IPS-NIHi7 (cell line): ENCODE measurements at regions not wholly inside any gene's neighbourhood (a gene's known extent, or its start where the extent isn't known, plus 50 kb on each side); places are given as distances from the start of the nearest gene placed in this dataset.

Experiments used
- DNase-seq: peaks from one replicate; pipeline ENCODE4 v3.0.0; 2012; ENCODE audit warnings: mixed read lengths; ENCODE audit errors: extremely low spot score

DNA sequence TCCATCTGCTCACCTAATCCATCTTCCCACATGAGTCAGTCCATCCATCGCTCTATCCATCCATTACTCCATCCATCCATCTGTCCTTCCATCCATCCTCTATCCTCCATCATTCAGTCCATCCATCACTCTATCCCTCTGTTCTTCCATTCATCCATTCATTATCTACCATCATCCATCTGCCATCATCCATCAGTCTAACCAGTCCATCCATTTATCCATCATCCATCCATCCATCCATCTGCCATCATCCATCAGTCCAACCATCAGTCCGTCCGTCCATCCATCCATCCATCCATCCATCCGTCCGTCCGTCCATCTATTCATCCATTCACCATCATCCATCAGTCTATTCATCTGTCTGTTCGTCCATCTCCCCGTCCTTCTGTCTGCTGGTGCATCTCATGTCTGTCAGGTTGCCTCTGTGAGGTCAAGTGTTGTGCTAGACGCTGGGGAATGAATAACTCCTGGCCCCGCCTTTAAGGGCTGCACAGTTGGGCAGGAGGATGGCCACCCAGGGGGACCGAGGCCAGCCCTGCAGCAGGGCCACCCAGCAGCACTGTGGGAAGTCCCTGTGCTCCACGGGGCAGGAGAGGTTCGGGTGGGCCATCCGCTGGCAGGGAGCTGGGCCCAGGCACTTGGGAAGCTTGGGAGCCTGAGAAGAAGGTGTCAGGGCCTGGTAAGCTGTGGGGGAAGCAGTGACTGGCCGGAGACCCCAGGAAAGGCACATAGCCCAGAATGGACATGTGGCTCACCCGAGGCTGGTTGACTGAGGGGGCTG is 137.1 kb downstream of the CTTN start:
- no peak for DNase-seq

DNA sequence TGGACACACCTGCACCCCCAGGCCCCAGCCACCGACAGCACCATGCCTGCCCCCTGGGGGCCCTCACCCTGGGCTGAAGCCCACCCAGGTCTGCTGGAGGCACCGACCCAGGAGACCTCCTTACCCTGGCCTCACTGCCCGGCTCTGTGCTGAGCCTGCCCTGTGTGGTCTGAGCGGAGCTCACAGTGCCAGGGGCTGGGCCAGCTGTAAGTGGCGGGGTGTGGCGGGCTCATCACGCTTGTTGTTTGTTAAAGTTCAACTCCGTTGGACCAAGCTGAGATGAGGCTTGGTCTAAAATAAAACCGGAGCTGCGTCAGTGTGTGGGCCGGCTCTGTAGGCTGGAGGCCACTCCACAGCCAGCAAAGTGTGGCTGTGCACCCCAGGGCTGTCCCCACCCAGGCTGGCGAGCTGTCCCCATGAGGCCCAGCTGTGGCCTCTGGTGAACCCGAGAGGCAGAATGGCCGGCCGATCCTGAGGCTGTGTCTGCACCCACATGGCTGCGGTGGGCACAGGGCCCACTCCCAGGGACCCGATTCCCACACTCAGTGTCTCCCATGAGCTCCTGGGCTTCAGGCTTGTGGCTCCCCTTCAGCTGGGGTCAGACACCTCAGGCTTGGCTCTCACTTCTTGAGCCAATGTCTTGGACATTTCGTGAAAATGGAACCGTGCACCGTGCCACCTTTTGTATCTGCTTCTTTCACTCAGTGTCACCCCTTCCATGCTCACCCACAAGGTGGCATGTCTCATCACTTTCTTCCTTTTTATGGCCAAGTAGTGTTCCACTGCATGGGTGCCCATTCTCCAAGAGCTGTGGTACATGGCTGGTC is 137.9 kb downstream of the CTTN start:
- no peak for DNase-seq

DNA sequence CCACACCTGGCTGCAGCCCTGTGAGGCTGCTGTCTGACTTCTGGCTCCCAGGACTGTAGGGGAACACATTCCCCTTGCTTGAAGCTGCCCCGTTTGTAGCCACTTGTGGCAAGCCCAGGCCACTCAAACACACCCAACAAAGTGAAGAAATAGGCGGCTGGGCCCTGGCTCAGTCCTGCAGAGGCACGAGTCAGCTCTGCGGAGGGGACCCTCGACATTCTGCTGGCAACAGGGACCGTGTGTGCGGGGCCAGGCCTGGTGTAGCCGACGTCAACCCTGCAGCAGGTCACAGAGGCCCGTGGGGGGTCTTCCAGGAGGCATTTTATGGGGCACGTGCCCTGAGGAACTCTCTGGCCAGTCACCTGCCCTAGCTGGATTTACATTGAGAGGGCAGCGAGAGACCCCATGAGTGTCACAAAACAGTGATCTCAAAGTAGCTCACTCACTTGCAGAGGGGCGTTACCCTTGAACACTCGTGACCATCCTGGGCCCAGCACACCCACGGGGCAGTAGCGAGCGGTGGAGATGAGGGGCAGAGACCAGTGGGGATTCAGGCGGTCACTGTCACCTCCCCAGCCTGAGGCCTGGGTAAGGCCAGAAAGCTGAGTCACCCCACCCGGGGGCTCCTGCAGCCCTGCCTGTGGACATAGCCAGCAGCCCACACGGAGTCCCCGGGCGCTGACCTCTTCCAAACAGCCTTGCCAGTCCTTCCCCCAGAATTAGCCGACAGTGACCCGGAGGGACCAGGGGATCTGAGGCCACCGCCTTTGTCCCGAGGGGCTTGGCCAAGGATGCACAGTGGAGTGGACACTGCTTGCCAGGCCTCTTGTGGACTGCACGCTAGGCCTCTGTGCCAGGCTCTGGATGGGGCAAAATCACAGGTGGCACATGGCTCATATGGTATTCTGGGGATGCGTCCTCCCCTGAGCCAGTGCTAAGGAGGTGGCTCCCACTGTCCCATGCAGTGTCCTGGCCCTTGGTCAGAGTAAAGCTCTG is 139.5 kb downstream of the CTTN start:
- no peak for DNase-seq

DNA sequence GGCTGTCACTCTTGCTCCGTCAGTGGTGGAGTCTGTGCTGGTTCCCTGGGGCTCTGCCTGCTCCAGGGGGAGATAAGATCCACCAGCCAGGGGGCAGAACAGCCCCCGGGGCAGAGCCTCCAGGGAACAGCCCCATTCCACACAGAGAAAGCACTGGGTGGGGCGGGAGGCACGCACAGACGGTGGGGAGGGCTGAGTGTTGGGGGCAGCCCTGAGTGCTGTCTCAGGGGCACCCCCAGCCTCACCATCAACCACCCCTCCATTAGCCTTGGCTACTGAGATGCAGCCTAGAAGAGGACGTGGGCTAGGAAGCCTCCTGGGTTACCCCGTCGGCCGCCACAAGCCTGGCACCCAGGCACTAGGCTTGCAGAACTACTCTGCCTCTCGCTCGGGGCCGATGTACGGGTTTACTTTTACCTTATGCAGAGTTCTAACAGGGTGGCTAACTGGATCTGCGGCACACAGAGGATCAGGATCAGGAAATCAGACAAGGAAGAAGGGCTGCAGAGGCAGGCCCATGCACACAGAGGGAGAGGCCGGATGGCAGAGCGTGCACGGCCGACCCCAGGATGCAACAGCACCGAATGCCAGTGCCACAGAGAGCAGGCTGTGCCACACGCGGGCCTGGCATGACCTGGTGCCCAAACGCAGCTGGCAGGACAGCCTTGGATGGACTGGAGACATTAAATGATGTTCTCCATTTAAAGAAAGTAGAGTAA is 140.5 kb downstream of the CTTN start:
- DNase-seq: no peak

DNA sequence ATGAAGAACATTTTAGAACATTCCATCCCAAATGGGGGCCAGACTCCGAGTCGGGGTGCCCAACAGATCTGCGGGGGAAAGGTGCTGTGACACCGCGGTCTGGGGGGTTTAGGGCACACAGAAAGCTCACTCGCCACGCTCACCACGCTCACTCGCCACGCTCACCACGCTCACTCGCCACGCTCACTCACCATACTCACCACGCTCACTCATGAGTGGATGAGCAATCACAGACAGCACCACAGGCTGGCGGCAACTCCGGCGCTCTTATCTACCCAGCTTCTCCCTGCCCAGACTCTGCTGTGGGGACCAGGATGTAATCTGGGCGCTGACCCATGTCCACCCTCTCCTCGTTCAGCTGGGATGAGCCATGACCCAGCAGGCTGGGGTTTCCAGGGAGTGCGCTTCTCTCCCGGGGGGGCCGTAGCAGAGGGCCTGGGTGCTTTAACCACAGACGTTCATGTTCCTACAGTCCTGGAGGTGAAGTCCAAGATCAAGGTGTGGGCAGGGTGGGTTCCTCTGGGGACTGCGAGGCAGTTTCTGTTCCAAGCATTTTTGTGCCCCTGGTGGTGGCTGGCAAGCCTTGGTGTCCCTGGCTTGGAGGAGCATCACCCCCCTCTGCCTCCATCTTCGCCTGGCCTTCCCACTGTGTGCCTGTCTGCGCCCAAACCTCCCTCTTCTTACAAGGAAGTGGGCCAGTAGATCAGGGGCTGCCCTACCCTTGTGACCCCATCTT is 141.2 kb downstream of the CTTN start:
- DNase-seq: no peak

DNA sequence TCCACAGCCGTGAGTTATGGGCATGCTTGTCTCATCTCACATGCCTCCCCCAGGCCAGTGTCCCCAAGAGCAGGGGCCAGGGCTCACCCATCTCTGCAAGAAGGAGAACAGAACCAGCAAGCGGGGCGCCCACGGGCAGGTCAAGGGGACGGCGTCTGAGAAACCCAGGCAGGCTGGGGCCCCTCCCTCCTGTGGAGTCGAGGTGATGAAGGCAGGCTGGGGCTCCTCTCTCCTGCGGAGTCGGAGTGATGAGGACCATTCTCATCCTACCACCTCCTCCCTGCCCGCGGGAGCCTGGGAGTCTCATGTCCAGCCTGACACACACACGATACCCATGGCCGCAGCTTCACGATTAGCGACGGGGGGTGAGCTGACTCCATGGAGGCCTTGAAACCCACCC is 141.9 kb downstream of the CTTN start:
- DNase-seq: no peak

DNA sequence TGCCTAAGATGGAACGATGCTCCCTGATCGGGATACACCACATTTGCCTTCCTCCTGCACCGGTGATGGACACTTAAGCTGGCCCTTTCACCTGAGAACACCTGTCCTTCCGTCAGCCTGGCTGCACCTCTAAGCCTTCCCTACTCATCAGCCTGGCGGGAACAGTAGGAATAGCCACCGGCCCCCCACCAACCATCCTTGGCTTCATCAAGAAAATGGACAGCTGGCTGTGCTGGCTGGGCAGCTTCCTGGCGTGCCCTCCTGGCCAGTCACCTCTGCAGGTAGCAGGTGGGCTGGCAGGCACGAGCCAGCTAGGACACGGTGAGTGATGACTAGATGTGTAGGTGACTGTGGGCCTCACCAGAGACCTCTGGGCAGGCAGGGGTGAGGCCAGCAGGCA is 142.8 kb downstream of the CTTN start:
- no peak for DNase-seq

DNA sequence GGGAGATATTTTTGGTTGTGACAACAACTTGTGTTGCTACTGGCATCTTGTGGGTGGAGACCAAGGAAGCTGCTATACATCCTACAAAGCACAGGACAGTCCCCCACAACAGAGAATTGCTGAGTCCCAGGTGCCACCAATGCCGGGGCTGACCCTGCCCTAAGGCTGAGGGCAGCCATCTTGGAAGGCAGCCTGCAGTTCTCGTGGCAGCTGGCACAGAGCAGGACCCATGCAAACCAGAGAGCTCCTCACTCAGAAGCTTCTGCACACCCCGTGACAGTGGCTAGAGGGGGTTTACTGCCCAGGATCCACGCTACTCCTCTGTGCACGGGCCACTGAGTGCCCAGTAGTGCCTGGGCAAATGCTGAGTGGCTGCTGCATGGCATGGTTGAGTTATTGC is 143.4 kb downstream of the CTTN start:
- no peak for DNase-seq

DNA sequence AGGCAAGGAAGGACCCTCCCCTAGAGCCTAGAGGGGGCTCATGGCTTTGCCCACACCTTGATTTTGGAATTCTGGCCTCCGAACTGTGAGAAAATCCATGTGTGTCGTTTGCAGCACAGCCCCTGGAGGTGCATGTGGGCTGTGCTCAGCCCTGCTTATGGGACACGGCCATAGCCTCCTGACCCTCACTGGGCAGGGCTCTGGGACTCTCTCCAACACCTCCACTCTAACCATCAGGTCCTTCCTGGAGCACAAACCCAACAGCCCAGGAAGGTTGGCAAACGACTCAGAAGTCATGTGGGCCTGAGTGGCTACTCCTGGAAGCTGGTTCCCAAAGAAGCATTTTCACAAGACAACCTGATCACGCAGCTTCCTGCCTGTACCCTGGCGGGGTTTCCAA is 144.1 kb downstream of the CTTN start:
- DNase-seq: no peak

DNA sequence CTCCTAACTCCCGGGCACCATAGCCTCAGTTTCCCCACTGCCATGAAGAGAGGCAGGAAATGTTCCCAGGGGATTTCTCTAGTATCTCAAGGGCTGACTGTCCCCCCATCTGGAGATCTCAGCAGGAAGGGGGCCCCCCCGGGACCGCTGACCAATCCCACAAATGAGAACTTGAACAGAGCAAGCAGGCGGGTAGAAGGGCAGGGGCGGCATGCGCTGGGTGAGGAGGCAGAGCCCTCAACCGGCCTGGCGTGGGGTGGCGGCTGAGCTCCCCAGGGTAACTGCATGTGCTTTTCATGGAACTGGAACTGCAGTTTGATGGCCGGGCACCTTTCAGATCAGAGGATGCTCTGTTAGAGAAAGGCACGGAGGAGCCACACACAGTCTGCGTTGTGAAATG is 144.5 kb downstream of the CTTN start:
- no peak for DNase-seq

DNA sequence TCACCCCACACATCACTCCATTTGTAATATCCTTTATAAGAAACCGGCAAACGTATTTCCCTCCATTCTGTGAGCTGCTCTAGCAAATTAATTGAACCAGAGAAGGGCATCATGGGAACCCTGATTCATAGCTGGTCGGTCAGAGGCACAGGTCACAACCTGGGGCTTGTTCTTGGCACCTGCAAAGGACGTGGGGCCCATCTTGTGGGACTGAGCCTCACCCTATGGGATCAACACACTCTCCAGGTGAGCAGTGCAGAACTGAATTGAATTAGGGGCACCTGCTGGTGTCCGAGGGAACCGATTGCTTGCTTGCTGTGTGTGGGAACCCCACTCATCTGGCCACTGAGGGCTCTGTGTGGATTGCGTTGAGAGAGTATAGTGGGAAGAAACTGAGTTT is 145.3 kb downstream of the CTTN start:
- no peak for DNase-seq

DNA sequence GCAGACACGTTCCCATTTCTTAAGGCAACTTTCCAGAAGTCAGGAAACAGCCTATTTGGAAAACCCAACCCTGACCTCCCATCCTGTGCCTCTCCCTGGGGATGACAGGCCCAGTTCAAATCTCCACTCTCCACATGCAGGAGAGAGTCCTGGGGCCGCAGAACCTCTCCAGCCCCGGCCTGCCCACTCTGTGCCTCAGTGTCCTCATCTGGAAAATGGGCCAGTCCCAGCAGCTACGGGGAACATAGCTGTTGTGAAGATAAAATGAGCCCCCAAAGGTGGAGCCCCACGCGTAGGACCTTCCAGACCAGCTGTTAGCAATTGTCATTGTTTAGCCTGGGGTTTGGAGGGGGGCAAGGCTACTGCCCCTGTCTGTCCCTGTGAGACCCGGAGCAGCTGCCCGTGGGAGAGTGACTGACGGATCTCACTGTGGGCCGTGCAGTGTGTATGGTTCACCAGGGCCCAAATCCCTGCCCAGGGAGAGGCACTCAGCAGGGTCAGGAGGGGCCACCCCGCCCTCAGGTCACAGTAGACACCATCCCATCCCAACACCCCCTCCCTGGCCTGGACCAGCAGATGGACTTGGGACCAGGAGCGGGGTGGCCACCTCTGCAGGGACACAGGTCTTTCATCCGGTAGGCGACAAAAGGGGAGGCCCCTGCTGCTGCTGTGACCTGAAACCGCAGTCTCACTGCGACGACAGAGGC is 145.9 kb downstream of the CTTN start:
- DNase-seq: no peak

DNA sequence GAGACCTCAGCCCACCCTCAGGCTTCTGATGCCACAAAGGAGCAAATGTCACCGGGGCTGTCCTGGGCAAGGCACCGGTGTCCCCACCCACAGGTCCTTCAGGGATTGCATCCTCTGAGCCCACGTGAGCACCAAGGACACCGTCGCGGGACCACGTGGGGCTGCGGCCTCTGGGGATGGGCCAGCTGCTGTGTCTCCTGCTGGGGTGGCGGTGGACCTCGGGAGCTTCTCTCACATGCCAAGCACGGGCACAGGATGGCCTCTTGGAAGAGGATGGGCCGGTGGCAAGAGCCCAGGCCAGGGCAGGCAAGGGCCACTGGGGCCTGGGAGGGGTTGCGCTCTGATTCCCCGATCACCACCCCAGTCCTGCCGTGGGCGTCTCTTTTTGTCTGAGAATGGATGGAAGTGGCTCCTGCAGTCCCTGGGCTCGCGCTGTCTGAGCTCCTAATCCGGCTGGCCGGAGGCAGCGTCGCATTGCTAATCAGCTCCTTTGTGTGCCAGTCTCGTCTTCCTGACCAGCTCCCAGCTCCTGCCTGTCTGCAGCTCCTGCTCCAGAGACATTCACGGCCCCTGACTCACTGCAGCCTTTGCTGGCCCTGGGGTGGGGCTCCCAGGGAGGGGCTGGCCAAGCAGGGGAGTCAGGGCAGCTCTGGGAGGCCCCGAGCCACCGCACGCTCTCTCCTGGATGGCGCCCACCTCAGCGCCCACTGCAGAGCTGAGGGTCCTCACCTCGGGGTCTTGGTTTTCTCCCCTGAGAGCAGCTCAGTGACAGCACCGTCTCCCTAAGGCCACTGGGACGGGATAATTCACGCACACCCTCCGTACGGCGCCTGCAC is 146.7 kb downstream of the CTTN start:
- DNase-seq: peak; percentile 81

DNA sequence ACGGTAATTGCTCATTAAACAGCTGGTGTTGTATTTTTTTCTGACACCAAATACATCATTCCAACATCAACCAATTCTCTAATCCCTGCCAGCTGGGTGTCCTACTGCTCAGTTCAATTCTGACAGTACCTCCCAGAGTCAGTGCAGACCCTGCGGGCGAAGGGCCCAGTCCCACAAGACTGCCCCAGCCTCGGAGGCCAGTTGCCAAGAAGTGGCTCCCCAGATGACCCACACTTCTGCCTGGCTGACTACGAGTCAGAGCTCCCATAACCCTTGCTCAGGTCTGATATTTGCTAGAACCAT is 147.2 kb downstream of the CTTN start:
- no peak for DNase-seq

DNA sequence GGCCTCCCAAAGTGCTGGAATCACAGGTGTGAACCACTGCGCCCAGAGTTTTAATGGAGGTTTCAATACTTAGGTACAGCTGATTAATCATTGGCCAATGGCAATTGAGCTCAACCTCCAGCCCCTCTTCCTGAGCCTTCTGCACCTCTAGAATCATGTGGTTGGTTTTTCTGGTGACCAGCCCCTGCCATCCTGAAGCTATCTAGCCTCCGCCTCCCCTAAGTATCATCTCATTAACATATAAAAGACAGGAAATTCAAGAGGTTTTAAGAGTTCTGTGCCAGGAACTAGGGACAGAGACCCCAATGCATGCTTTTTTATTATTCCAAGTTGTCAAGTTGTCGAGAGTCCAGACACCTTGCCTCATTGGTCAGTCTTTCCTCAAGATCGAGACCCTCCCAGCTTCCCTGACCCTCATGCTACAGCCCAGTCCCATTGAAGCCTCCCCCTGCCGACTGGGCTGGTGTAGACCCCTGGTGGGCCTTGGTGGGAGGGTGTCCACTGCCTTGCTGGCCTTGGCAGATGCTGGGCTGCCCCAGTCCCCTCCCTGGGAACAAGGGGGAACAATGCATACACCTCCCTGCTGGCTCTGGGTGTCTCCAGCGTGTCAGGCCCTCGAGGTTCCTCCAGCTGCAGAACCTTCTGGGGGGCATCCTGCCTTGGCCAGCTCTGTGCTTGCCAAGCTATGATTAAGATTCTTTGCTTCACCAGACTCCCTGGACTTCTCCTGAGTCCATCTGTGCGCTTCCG is 148.0 kb downstream of the CTTN start:
- DNase-seq: no peak

DNA sequence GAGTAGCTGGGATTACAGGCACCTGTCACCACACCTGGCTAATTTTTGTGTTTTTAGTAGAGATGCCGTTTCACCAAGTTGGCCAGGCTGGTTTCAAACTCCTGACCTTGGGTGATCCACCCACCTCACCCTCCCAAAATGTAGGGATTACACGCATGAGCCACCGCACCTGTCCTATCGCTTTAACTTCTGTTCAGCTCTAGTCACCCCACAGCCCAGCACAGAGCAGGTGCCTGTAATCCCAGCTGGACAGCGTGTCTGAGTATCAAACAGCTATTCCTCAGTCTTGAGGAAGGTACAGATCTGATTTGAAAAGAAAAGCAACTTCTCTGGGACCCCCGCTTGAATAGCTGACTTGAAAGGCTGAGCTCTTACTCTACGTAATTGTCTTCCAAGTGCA is 149.1 kb downstream of the CTTN start:
- no peak for DNase-seq

DNA sequence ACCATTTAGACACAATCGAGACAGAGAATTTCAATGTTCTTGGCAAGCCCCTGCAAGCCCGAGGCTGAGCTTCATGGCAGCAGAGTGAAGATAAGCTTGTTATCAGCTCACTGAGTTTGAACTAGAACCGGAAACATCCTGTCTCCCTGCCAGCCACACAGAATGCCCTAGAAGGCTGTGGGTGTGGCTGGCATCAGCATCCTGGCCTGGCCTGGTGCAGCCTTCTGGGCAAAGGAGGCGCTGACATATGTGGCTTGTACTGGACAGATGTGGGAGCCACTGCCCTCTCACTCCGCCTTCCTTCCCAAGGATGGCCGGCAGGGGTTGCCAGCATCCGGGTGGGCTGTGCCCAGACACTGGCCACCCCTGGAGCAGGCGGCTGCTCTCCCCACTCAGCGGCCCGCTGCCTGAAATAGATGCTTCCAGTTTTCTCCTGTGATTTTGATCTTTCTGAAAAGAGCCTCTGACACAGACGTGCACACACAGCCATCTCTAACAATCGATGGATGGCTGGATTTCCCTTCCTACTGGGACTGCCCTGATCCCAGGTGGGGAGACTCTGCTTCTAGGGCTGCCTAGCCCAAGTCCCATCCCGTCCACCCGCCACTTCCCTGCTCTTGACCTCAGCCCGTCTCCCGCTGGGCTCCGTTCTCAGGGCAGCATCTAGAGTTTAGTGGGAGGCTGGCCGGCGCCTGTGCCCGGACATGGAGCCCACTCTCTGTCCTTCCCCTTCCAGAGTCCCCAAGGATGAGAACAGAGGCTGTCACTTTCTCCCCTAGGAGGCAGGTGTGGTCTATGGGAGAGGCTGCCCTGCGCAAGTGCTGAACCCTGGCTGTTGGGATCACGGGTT is 149.7 kb downstream of the CTTN start:
- DNase-seq: no peak

DNA sequence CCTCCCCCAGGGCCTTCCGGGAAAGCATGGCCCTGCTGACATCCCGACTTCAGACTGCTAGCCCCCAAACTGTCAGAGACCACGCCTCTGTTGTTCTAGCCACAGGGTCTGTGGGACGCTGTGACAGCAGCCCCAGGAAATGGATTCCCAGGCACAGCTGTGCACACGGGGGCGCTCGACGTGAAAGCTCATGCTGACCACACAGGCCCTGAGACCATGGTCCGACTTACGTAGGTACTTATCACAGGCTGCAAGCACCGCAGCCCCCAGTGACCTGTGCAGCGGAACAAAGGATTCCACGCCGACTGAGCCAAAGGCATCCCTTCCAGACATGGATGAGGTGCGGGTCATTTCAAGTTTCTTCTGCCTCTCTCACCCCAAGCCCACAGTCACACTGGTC is 150.6 kb downstream of the CTTN start:
- no peak for DNase-seq
